ENCODE measurements at regions not wholly inside any gene's neighbourhood (a gene's known extent, or its start where the extent isn't known, plus 50 kb on each side); places are given as distances from the start of the nearest gene placed in this dataset.

- TF ChIP-seq JUN (IDR thresholded peaks at IDR 0.05; ENCODE audit: borderline replicate concordance, insufficient read depth, insufficient read length, low read depth), result no peak
- no peak for TF ChIP-seq EZH2 (IDR thresholded peaks at IDR 0.05; ENCODE audit: borderline replicate concordance, low read depth, low read length, severe bottlenecking)
- no peak for TF ChIP-seq CTCF (IDR thresholded peaks at IDR 0.05; ENCODE audit: extremely low read depth in 1 of 2, insufficient read depth in 1 of 2, low read depth in 1 of 2, low read length in 2 of 2)
- TF ChIP-seq POLR2A (IDR thresholded peaks at IDR 0.05; ENCODE audit: low read depth, low read length), result no peak
- no peak for TF ChIP-seq GATA2 (IDR thresholded peaks at IDR 0.05; ENCODE audit: insufficient read depth, insufficient read length, low read depth, low read length)
- TF ChIP-seq FOS (IDR thresholded peaks at IDR 0.05; ENCODE audit: borderline replicate concordance, insufficient read depth, low read length), result no peak
These were observed 63.8 kb upstream of the CCNG1 start for GRCh38 chr5:163373436-163374084.

Measured in endothelial cell of umbilical vein (primary cell).